Stimulated activated CD4-positive, alpha-beta T cell treated with anti-CD3 and anti-CD28 coated beads, Interleukin-1b, Interleukin-23, amount 100 ng/mL, for 24 hours (primary cell): ENCODE measurements at regions not wholly inside any gene's neighbourhood (a gene's known extent, or its start where the extent isn't known, plus 50 kb on each side); places are given as distances from the start of the nearest gene placed in this dataset.
"Not testable (repeated sequence)": the region's sequence is repeated elsewhere in the genome, so short reads cannot be mapped to it uniquely, and the experiment has no call there.

Experiments
- DNase-seq, 4 experiments: peaks; one replicate each; pipeline ENCODE4 v3.0.0-alpha.2; 2020; ENCODE audit warnings: low read depth in 4 of 4, low spot score in 1 of 4

DNA sequence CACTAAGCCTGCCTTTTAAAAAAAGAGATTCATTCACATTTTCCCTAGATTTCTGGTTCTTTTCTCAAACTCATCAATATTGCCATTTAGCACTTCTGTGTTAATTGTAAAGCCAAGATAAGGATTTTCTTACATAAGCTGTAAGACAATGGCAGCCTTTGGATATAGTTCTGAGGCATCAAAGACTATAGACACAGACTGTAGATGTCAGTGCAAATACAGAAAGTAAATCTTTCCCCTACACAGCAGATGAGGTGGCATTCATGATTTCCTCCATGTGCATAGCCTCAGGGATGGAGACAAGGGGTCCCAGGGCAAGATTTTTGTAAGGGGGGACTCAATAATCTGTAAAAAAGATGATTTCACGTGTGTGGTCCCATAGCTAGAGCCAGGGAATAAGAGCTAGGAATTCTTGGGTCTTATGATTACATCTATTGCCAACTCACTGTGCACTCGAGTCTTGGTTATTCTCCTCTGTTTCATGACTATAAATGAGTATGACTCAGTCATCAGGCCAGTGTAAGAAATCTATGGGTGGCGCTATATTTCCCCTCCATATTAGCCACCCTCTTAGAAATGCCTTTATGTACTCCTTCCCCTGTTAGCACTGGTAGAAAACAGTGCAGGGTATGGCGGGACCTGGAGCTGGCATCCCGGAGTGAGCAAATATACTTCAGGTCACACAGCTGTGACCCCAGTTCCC is 207.5 kb downstream of the EXOC5 start:
- no peak for DNase-seq

DNA sequence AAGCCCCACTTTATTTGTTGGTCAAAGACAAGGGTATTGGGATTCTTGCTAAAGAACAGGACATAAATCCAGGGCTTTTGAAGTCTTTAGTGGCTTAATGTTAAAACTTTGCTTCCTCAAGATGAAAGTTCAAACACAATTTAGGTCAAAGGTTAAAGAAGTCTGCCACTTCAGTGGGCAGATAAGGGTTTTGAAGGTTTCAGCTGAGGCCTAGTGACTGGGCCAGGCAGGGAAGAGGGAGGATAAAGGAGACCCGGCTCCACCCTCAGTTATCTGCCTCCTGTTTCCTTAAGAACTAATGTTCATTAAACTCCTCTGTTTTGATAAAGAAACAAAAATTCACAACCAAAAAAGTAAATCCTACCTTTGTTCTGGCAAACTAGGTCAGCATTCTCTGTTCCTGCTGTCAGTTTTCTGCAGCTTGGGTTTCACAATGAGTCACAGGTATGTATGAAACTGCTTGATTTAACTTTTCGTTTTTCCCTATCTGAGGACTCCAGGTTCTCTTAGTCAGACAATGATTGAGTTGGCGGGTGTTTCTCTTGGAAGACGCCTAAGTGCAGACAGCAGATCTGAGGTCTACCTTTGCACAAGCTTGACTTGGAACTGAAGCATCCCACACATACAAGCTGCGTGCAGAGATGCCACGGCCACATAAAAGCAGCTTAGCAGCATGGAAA is 208.3 kb downstream of the EXOC5 start:
- DNase-seq = peak in 2 of 4 experiments; percentile 4 to 13

DNA sequence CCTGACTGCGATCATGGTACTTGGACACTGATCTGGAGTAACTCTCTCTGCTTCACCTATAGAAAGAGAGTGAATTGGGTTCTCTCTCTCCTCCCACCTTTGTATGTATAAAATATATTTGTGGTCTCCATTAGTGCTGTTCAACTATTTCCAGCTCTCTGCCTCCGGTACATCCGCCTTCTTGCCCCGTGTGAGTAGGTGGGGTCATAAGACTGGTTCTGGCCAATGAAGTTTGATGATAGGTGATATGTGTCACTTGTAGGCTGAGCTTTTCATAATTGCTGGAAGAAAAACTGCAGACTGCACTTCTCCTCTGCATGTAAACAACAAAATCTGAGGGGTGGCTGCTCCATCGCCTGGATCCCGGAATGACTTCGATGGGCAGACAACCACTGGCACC is 210.4 kb downstream of the EXOC5 start:
- no peak for DNase-seq

DNA sequence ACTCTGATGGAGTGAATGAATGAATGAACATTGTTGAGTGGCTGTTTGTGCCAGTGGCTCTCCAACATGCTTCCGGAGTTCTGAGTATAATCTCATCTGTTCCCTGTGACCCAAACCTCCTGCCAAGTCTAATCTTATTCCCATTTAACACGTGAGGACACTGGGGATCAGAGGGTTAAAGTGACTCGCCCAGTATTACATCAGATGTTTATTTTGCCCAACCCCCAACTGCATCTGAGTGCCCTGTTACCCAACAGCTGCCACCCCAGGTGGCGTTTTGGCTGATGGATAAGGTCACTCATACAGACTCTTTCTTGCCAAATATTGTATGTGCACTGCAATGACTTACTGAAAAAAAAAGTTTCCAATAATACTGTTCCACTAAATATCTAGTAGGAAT is 210.9 kb downstream of the EXOC5 start:
- no peak for DNase-seq

DNA sequence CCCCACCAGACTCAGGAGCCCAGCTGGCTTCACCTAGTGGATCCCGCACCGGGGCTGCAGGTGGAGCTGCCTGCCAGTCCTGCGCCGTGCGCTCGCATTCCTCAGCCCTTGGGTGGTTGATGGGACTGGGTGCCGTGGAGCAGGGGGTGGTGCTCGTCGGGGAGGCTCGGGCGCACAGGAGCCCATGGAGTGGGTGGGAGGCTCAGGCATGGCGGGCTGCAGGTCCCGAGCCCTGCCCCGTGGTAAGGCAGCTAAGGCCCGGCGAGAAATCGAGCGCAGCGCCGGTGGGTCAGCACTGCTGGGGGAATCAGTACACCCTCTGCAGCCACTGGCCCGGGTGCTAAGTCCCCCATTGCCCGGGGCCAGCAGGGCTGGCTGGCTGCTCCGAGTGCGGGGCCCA is 212.2 kb downstream of the EXOC5 start:
- not testable (repeated sequence) for DNase-seq

DNA sequence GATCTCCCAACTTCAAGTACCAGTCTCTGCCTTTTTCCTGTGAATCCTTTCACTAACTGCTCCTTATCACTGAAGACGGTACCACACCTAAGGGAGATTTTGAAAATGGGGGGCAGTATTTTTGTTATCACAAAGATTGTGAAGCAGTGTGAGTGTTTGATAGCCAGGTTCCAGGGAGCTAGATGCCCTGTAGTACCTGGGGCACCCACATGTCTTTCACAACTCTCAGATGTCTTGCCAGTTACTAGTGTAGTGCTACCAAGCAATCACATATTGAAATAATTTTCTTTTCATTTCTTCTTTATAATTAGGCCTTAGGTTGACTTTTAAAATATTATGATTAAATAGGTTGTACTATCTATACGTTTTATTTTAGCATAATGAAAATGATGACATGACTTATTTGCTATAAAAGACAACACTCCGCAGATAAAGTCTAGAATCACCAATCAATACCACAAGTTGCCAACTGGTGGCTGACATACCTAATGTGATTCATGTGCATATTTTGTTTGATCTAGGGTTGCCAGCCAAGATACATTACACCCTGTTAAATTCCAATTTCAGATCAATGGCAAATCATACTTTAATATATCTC is 215.9 kb downstream of the EXOC5 start:
- DNase-seq = no peak

DNA sequence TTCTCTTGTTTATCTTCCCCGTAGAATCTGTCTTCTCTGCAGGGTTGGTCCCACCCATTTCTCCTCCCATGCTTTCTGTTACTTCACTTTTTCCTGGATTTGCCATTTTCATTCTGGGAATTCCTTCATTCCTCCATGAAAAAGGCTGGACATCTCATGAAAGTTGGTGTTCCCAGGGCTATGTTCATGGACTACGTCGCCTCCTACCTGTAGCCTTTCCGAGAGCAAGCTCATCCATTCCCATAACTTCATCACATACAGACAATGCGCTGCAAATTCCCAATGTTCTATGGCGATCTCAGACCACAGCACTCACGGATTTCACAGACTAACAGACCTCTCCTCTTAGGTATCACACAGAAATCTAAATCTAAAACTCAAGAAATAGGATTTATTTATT is 217.1 kb downstream of the EXOC5 start:
- no peak for DNase-seq

DNA sequence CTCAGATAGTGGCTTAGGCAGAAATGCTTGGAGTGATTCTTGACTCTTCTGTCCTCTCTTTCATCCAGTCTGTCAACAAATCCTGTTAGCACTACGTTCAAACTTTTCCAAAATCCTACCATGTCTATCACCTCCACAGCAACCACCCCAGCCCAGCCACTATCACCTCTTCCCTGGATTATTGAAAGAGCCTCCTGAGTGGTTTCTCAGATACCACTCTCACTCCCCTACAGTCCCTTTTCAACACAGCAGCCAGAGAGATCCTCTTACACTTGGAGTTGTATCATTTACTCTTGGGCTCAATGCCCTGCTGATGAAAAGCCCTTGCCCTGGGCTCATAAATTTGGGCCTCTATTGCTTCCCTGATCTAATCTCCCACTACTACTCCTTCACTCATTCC is 218.9 kb downstream of the EXOC5 start:
- DNase-seq = no peak

DNA sequence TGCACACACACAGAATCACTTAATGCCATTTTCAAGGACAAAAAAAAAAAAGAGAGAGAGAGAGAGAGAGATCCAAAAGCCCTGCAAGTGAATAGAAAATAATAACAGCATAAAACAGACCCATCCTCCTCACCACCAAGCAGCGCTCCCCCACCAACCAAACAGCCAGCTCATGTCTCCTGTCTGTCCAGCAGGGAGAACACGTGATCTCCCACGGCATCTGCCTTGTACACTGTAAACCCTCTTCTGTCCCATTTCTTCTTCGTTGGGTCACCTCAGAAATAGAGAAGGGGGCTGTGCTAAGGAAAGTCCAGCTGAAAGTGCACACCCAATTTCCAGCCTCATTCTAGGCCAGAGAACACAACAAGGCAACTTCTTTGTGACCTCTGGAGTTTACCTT is 222.5 kb downstream of the EXOC5 start:
- no peak for DNase-seq

DNA sequence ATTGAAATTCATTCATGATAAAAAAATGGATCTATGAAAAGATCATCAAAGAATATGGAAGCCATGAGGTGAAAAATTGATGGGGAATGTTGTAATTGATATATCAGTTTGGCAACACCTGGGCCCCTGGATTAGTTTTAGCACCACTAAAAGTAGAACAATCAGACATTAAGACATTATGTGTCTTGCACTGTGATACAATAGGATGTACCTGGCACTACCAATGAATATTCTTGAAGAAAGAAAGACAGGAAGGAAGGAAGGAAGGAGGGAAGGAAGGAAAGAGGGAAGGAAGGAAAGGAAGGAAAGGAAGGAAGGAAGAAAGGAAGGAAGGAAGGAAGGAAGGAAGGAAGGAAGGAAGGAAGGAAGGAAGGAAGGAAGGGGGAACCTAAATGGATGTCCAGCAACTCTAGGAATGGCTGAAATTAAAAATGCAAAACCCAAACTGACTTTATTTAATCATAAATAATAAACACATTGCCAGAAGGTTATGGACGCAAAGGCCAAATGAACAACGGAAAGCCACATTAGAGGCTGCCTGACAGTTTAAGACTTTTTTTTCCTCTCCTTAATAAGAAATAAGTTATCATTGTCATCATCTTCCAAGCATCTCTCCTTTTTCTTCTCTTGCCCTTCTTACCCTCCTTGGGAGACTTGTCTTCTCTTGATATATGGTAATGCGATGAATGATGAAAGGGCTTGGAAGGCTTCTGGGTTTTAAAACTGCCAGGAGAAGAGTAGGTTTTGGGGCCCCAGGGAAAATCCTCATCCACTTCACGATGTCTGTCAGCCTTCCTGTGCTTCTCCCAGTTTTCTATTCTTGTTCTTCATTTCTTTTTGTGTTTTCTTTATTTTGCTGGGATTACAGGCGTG is 224.4 kb downstream of the EXOC5 start:
- not testable (repeated sequence) for DNase-seq

DNA sequence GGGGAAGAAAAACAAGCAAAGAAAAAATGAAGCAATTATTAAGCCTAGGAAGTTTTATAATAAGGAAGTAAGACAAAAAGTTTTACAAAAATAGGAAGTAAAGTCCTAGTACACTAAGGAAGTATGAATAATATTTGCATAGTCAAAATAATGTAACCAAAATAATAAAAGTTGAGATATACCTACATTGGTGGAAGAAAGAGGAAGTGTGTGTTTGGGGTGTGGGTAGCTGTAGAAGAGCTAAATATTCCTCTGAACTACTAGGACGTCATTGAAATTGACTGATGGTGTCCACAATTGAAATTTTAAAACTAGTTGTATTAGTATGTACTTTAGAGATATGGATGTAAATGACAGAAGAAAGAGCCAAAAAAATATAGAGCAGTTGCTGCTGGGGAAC is 228.4 kb upstream of the OTX2 start:
- DNase-seq = no peak

DNA sequence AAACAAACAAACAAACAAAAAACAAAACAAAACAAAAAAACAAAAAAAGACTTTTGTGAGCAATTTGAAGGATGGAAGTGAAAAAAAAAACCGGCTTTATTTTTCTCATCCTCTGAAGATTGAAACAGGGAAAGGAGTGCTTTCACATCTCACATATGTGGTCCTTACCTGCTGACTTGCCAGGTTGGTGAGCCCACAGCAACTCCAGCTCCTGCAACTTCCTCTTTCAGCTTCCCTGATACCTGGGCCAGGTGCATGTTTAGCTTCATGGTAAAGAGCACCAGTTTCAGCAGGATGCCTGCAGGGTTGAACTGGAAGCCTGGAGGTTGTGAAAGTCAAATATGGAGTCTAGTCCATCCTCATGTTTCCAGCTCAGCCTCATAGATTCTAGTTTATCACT is 221.2 kb upstream of the OTX2 start:
- DNase-seq = no peak

DNA sequence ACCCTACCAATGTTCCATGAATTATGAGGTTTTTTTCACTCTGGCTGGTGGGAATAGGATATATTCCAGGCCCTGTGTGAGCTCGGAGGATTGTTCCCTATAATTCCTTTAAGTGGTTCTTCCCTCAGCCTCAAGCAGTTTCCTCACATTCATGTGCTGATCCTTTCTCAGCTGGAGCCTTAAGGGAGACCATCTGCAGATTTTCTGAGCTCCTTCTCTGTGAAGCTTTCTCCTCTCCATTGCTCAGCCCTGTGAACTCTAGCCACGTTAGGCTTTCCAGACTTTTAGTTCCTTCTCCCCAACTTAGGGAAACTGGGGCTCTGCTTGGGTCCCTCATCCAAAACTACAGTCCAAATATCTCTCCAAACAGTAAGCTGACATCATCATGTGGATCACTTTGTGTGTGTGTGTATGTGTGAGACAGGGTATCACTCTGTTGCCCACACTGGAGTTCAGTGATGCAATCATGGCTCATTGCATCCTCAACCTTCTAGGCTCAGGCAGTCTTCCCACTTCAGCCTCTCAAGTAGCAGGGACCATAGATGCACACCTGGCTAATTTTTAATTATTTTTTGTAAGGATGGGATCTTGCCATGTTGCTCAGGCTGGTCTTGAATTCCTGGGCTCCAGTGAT is 219.5 kb upstream of the OTX2 start:
- no peak for DNase-seq

DNA sequence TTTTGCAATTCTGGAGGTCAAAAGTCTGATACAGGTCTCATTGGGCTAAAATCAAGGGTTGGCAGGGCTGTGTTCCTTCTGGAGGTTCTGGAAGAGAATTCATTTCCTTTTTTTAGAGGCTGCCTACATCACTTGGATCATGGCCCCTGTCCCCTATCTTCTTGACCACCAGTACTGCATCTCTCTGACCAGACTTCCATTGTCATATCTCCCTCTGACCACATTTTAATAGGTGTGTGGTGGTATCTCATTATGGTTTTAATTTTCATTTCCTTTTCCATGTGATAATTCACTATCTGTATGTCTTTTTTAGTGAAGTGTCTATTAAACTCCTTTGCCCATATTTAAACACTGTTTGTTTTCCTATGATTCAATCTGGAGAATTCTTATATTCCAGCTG is 215.2 kb upstream of the OTX2 start:
- no peak for DNase-seq

DNA sequence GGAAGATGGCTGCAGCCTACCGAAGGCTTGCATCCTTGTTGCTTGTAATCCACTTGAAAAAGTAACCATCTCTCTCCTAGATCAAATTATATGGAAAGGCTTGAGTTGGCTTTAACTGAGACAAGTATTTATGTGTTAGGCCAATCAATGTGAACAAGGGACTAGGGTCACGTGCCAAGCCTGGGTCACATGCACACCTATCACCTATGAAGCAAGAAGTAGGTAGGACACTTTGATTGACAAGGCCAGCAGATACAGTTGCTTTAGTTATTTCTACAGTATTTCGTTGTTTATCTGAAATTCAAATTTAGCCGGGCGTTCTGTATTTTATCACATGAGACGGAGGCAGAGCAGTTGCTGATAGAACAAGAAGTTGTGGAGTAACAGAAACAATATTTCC is 212.3 kb upstream of the OTX2 start:
- no peak for DNase-seq

DNA sequence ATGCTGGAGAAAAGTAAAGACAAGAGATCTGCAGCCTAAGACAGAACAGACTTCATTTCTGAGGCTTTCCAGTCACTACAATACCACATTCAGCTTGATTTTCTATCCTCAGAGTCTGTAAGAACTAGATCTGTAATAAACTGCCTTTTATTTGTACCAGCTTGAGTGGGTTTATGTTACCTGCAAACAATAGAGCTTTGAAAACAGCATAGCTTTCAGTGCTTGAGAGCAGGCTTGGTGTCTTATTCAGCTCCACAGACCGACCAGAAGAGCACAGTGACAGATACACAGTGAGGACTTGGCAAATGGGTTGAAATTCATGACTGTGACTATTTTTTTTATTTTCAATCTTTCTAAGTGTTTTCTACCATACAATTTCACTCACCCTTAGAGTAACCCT is 207.8 kb upstream of the OTX2 start:
- DNase-seq = no peak

DNA sequence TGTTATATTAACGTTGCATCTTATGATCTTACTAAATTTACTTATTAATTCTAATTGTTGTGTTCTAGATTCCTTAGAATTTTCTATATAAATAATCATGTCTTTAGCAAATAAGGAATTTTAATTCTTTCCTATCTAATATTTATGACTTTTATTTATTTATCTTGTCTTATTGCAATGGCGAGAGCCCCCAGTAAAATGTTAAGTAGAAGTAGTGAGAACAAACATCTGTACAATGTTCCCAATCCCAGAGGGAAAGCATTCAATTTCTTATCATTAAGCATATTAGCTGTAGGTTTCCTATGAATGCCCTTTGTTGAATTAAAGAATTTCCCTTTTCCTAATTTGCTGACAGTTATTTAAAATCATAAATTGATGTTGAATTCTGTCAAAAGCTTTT is 203.7 kb upstream of the OTX2 start:
- DNase-seq = no peak

DNA sequence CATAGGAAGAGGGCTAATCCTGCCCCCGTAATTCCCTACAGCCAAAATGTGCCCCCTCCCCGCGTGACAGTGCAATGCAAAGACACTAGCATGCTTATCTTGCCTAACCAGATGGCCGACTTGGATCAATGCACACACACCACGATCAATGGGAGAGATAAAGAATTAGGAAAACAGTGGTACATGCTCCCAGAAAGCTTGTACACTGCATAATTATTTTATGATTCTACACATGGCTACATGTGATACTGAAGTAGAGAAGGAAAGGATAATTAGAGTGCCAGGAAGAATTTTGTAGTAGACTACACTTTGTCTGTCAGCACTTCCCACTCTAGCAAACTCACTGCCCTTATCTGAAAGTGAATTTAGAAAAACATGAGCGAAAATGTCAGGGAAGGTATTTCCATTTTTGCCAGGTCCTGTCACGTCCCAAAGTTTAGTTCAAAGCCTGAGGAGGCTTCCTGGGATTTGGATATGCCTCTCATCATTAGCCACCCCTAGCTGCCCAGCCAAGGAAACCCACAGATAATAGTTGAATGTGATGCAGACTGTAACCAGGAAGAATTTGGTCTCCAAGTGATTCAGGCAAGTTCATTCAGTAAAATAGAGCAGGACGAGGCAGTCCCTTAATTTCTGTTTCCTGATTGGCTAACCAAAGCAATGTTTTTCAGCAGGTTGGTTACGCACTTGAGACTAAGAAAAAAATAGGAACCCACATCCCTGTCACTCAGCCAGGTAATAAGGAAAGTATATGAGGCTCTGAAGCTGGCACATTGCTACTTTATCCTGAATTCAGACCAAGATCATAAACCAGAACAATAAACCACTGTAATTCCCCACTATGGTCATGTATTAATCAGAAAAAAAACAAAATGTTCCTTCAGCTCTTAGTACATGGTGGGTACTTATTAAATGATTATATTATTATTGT is 199.6 kb upstream of the OTX2 start:
- no peak for DNase-seq

DNA sequence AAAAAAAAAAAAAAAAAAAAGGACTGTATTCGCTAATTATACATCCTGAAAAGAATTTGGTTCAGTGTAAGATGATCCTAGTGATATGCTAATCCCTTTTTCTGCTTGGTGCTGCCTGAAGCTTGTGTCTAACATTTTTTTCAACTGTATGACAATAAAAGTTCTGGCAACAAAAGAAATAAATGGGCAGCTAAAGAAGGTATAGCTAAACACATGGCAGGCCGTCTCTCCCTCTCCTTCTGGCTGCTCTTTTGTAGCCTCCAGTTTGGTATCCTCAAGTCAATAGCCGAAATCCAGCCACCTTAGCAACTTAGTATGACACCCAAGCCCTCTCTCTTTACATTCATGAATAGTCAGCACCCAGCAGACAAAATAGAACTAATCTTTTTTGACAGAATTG is 198.3 kb upstream of the OTX2 start:
- no peak for DNase-seq

DNA sequence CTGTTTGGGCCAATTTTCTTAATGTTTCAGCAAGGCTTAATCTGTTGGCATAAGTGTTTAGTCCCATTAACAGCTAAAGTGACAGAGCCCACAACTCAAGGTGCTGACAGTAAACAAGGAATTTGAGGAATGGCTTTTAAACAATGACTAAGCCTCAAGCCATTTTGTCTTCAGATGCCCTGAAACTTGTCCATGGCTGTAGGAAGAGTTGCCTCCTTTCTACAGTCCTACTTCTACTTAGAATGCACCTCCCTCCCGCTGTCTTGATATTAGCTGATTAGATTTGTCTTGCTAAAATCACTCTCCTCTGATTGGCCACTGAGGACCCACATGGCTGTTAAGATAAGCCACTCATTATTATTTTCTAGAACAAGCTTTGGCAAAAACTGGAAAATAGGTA is 188.4 kb upstream of the OTX2 start:
- no peak for DNase-seq
